Activated CD4-positive, CD25-positive, alpha-beta regulatory T cell treated with anti-CD3 and anti-CD28 coated beads, Interleukin-2, amount 50 U/mL, for 16 hours (primary cell): ENCODE measurements at regions not wholly inside any gene's neighbourhood (a gene's known extent, or its start where the extent isn't known, plus 50 kb on each side); places are given as distances from the start of the nearest gene placed in this dataset.

Experiments
- DNase-seq: peaks from one replicate; pipeline ENCODE4 v3.0.0-alpha.2; 2020; ENCODE audit warnings: low read depth, low spot score

DNA sequence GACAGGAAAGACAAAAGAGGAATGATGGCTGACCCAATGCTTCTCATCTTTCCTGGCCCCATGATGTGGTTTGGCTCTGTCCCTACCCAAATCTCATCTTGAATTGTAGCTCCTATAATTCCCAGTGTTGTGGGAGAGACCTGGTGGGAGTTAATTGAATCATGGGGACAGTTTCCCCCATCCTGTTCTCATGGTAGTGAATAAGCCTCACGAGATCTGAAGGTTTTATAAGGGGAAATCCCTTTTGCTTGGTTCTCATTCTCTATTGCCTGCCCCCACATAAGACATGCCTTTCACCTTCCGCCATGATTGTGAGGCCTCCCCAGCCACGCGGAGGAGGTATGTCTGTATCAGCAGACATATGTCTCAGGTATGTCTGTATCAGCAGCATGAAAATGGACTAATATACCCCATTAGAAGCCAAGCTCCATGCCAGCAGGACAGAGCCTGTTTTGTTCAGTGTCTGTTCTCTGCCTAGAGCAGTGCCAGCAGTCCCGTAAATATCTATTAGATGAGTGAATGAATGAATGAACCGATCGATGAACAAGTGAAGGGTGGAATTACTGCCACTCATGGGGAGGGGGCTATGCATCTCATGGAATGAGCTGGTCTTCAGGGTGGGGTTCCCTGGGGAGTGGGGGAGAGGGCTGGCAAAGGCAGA is 304.4 kb downstream of the SOX9 start:
- no peak for DNase-seq

DNA sequence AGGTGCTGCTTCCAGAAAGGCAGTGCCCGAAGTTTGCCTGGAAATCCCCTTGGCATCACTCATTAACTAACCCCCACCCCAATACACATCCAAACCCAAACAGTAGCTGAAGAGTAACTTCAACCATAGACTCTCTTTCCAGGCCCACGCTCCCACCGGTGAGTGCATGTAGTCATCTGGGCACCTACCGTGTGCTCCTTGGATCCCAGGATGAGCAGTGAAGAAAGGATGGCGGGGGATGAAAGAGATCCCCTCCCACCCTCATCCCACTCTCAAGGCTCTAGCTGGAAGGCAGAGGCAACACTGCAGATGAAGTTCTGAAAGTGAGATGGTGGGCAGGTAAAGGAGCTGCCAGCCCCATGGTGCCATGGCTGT is 305.0 kb downstream of the SOX9 start:
- DNase-seq: no peak

DNA sequence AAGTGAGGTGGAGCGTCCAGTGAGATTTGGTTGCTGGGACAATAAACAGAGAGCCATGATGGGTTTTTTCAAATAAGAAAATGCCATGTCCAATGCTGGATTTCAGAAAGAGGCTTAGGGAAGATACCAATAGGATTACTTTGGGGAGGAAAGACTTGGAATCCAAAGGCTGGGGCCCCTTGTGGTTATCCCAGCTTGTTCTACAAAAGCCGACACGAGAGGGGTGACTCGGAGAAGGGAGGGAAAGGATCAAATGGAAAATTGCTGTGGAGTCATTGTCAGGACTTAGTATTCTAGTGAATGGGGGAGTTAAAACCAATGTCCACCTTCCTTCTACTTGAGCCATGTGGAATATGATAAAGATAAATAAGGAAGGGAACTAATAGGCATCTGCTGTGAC is 305.5 kb downstream of the SOX9 start:
- DNase-seq: no peak

DNA sequence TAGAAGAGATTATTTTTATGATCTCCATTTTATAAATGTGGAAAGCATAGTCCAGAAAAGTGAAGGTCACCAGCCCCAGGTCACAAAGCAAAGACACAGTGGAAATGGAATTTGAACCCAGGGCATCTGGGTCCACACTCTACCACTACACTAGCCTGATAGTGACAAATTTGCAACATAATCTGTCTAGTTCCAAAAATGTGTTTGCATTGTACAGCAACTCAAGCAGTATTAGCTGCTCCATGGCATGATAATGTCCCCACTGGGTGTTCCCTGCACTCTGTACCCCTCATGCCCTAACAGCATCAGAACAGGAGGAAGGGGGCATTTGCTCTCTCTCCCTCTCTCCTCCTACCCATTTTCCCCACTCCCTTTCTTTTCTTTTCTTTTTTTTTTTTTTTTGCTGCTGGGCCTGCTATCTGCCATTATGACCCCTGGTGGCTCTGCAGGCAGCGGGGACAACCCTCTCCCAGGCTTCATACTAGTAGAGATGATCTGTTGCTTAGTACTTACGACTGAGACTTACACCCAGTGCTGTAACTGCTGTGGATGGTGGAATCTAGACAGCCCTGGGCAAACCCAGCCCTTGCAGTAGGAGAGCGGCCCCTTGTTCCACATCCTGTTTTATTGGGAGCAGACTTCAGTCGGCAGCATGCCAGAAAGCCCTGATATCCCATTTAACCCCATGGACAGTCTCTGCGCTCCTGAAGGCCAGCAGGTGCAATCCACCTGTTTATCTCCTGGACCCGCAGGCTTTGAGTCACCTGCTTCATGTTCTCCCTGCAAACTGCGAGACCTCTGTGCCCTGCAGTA is 306.3 kb downstream of the SOX9 start:
- no peak for DNase-seq

DNA sequence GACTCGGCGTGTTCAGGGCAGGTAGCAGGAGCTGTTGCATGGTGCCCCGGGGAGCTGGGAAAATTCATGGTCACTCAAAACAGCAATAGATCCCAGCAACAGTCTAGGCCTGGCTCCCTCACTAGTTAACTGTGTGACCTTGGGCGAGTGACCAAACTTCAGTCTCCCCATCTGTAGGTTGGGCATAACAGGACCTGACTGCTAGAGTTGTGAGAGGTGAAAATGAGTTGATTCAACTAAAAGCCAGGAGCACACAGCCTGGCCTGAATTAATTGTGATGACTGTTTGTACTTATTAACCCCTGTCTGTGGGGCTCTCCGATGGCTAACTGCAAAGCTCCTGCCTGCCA is 306.9 kb downstream of the SOX9 start:
- no peak for DNase-seq

DNA sequence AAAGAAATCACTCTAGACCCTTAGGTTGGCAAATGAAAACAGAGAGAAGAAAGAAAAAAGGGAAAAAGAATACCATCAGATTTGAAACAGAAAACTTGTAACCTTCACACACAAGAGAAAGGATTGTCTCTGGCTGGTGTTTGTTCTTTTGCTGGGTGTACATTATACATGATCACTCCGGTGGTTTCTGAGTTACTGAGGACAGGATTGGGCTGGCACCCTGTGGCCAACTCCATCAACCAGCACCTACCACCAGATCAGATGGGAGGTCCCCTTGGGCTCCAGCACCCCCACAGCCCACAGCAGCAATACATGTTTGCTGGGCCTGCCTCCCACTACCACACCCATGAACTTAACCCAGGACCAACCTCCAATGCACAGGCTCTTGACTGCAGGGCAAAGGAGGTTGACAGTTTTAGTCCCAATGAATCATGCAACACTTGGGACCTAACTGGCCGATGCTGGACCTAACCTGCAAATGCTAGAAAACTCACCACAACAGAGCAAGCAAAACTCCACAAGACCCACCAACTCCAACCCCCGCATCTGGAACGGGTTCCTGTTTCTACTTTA is 308.3 kb downstream of the SOX9 start:
- DNase-seq: no peak

DNA sequence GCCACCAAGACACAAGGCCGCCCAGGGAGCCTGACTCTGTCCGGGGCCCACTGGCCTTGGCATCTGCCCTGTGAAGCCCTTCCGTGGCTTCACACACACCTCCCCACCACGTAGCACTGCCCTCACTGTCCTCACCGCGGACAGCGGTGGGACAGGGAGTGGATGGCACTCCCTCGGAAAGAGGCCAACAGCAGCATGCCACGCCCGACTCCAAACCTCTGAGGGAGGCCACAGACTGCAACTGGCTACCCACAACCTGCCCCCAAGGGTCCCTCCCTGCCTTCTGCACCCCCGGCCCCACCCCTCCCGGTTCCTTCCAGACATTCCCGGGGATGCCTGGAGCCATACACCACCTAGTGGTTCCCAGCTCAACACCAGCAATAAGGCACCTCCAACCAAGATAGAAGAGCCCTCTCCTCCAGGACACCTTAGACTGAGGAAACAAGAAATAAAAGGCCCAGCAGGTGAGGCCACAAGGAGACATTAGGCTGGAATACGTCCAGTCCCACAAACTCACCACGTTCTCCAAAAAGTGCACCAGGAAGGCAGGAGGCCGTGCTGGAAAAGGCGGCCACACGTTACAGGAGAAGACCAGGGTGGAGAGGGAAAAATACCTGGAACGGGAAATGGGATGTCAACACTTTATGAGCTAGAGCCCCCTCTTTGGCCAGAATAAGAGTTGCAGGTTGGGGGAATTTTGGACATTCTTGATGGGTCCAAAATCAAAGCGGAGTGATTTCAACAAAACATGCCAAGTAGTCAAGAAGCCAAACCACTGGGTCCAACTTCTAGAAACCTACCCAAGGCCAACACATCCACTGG is 310.0 kb downstream of the SOX9 start:
- no peak for DNase-seq

DNA sequence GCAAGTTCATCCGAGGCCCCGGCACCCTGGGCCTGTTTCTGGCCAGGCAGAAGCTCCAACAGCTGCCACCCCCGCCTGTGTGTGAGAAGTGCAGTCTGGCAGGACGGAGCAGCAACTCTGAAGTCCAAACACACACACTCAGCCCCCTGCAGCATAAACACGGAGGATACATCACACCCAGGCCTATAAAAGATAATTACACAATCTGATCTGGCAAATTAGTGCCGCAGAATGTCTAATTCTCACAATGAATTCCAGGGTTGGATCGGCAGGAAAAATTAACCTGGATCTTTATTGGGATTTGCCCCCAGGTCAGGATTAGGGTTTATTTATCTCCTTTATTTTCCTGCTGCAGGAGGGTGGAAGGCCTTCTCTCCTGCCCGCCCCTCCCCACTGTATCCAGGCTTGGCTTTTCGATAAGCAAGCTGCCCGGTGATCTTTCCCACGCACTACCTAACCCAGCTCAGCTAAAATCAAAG is 311.4 kb downstream of the SOX9 start:
- DNase-seq: no peak

DNA sequence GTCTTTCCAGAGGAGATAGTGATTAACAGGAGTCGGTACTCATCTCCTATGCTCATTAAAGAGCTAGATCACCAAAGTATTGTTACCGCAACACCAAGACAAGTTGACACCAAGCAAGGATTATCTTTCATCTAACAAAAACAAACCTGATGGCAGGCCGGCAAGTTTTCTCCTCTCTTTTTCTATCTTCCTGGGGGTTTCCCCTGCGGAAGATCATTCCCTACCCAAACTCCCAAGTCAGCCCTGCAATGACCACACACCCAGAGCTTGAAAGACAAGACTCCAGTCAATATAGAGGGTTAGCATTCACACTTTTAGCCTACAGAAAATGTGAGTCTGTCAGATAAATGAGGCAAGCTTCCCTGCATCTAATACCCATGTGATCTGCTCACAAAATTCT is 312.1 kb downstream of the SOX9 start:
- no peak for DNase-seq

DNA sequence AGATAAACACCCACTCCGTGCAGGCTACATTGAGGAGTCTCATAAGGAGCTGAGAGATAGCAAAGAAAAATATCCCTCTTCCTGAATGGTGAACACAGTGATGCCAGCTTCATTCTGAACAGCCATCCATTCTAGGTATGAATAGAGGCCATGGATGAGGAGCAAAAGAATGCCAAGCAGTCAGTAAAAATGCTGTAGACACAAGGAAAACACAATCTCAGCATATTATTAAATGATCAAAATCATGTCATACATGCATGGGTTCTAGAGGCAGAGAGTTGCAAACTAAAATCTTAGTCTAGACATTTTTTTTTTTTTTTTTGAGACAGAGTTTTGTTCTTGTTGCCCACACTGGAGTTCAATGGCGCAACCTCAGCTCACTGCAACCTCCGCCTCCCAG is 313.0 kb downstream of the SOX9 start:
- no peak for DNase-seq

DNA sequence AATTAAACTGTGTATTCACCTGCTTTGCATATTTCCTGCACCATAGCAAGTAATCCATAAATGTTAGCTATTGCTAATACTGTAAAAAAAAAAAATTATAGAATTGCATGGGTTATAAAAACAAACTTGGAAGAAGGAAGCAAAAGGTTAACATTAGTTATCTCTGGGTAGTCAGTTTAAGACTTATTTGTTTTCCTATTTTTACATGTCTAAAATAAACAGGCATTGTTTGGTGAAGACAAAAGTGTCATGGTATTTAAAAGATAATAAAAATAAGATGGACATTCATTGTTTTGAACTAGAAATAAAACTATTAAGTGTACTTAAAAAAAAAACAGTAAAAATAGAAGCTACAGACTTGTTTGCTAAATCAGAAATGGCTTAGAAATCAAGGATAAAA is 313.8 kb downstream of the SOX9 start:
- no peak for DNase-seq

DNA sequence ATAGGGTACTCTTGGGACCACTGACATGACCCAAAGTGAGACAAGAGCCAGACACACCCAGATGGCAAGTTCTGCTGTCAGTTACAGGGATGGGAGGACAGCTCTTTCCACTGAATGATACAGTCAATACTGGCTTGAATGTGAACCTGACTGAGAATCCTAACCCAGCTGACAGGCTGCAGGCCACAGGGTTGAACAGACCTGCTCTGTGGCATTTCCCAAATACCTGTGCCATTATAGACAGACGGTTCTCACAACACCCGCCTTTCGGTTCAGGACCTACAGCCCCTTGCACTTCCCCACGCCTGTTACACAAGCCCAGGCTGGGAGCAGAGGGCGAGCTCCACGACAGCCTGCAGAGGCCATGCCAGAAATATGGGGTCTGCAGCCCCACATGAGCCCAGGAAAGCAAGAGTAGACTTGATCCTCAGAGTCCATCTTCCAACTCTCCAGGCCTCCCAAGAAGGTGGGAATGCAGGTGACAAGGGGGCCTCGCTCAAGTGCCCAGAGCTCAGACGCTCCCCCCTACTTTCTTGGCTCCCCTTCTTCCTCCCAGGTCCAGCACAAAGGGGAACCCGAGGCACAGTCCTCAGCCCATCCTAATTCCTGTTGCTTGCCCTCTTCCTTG is 314.3 kb downstream of the SOX9 start:
- no peak for DNase-seq

DNA sequence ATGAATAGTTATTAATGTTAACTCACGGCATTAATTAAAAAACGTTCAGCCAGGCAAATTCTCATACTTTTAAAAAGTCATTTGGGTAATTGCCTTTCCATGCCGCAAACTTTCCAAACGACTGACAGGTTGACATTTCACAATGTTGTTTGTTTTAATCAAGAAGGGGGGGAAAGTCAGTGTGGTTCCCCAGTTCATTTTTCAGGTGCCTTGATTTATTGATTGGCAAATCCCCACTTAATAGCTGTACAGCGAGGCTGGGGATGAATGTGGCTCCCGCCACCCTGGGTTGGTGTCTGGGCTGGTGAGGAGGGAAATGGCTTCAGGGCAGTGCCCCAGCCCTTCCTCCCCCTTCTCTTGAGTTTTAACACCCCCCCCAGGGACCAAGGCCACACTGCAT is 318.0 kb downstream of the SOX9 start:
- no peak for DNase-seq

DNA sequence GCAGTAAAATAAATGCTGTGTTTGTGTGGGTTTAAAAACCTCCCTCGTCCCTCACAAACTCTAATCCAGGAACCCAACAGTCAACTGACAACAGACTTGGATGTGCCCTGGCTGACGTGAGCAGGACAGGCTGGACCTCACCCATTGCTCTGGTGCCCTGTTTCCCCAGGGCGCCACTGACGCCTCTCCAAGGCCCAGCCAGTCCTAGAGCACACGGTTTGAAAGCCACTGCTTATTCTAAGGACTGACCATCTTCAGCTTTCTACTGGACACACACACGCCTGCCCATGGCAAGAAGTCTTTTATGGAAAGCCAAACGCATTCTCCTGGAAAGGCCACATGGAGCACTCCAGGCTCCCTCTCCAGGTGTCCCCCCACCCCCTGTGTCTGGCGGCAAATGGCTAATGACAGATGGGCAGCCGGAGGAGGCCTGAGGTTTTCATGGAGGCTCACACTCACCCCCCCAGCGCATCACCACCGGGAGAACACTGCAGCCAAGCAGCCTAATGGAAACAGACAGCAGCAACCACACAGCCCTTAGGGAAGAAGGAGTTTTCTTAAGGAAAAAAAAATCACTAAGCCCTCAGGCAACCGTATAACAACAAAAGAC is 319.2 kb downstream of the SOX9 start:
- DNase-seq: no peak

DNA sequence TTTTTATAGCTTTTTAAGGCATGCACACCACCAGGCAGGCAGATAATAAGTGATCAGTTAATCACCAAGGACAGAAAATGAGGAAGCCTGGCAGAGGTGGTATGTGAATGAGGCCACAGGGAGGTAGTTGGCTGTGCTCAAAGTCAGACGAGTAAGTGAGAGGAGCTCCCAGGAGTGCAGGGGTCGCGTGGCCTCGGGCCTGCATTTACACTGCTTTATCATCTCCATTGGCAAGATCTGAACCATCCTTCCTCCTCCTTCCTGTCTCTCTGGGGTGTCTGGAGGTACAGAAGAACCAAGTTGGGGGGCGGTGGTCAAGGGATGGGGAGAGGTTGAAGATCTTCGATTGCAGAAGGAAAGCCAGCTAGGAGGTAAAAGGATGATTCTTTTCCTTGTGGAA is 320.1 kb downstream of the SOX9 start:
- no peak for DNase-seq

DNA sequence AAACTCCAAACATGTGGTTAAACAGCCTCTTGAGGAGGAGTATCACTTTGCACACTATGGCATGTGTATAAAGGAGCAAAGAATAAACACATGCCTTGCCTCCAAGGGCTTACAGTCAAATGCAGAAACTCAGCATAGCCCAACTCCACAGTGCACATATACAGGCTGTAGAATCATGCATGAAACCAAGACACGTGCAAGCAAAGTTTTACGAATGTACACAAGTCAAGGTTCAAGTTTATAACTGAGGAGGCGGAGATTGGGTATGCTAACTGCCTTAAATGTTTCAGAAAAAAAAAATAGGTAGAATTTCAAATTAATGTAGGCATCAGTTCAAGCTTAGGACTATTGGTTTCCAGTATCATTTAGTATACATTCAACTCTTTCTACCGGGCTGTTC is 321.1 kb downstream of the SOX9 start:
- DNase-seq: no peak

DNA sequence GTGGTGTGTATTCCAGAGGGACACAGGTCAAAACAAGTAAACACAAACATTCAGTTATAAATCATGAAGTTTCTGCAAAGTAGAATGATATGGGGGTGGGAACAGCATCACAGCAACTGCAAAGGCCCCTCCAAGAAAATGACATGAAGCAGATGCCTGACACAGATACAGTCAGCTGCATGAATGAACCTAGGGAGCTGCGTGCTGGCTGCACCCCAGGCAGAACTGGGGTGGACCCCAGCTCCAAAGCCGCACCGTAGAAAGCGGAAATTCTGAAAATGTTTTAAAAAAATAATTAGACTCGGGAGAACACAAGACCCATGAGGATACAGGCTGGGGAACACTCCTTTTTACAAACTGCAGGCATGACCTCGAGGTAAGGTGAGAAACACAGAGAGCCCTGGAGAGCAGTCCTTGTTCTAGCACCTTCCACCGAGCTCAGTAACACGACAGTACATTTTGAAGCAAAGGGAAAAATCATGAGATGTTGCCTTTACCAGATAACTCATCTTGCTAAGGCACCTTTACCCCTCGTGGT is 323.8 kb downstream of the SOX9 start:
- DNase-seq: no peak

DNA sequence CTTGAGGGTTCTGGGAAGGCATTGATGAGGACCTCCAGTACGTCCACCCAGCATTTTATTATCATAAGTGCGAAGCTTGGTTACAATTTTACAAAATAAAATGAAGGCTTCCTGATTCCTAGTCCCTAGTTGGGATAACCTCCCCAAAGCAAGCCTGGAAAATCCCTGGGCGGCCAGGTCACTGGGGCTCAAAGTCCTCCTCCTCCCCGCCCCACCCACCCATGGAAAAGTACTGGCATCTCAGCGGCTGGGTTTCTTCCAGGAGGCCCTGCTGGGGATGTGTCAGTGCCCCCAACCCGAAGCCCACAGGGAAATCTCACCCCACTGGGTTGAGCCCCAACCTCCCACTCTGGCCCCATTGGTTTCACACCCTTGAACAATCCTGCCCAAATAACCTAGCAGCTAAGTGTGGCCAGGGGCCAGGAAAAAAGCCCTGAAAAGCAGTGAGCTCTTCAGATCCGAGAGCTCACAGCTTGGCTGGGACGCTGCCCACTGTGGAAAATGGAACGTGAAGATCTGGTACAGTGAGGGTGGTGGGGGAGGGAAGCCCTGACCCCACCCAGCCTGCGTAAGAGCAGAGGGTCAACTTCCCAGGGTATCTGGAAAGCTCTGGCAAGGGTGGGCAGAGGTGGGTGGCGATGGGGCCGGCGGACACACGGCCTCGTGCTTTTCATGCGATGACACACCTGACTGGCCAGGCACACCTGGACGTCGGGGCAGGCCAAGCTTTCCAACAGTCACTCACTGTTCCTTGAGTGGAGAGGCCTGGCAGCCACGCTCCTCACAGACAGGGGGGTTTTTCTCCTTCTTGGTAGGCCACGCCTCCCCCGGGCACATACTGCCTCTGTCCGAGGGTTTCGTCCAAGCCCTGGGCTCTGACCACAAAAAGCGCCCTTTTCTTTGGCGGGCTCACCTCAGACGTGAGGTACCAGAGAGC is 324.5 kb downstream of the SOX9 start:
- no peak for DNase-seq

DNA sequence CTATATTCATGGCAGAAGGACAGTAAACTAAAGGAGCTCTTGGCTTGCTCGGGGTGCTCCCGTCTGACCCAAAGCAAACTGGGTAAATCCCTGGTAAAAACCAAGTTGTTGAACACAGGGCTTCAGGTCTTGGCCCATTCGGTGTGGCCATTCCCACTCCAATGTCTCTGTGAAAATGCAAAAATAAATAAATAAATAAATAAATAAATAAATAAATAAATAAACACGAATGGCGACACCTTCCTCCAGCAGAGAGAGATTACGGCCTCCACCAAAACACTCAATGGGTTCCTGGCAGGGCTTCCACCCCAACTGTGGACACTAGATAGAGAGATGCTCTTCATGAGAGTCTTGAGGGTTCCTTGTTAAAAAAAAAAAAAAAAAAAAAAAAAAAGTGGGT is 325.3 kb downstream of the SOX9 start:
- DNase-seq: no peak
